HG03175 (cell line): ENCODE measurements at regions not wholly inside any gene's neighbourhood (a gene's known extent, or its start where the extent isn't known, plus 50 kb on each side); places are given as distances from the start of the nearest gene placed in this dataset.

Source experiments
- ATAC-seq: cut with Tn5 transposase; IDR thresholded peaks from one replicate; pipeline ENCODE4 v1.9.1; 2021; ENCODE audit warnings: mild to moderate bottlenecking, moderate library complexity; ENCODE audit not compliant: unreplicated experiment

- ATAC-seq, result no peak
Observed at GRCh38 chr1:36743286-36744005, 260.7 kb upstream of the CSF3R start.

GRCh38 chr1:36741066-36741465 is 258.4 kb upstream of the CSF3R start:
- no peak for ATAC-seq

- no peak for ATAC-seq
Observed at GRCh38 chr1:36740446-36740845, 257.7 kb upstream of the CSF3R start.

DNA sequence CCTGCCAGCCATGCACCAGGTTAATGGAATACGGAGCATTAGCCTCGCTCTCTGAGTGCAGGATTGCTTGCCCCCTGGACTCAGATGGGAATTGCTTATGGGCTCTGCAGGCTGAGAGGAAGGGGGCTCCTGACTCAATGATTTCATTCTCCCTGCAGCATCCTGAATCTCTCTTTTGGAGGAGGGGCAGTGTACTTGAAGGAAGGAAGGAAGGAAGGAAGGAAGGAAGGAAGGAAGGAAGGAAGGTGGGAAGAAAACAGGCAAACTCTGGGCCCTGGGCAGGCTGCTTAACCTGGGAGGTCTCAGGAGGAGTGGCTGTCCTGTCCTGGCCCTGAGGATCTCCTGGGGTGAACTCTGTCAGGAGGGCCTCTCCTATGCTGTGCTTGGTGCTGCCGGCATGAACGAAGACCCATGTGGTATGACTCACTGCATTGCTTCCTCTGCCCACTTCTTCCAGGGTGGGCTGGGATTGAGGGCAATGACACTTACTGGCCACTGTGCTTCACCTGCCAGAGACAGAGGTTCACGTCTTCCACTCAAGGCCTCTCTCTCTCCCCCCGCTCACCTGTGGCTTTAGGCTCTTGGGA is 257.1 kb upstream of the CSF3R start:
- no peak for ATAC-seq

GRCh38 chr1:36738245-36738644 is 255.5 kb upstream of the CSF3R start:
- no peak for ATAC-seq

DNA sequence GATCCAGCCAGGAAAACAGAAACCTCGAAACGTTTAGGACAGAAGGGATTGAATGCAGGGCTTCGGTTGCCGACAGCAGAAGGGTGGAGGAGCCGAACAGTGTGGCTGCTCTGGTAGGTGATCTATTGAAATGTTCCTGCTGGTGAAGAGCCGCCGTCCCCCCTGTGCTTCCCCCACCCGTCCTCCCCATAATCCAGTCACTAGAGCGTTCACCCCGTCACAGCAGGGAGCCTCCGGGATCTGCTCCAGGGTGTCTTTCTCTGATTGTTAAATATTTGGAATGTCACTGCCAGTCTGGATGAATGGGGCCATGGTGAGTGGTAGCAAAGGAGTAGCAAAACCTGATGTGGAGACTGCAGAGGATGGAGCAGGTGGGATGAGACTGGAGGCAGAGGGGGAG is 255.1 kb upstream of the CSF3R start:
- no peak for ATAC-seq

DNA sequence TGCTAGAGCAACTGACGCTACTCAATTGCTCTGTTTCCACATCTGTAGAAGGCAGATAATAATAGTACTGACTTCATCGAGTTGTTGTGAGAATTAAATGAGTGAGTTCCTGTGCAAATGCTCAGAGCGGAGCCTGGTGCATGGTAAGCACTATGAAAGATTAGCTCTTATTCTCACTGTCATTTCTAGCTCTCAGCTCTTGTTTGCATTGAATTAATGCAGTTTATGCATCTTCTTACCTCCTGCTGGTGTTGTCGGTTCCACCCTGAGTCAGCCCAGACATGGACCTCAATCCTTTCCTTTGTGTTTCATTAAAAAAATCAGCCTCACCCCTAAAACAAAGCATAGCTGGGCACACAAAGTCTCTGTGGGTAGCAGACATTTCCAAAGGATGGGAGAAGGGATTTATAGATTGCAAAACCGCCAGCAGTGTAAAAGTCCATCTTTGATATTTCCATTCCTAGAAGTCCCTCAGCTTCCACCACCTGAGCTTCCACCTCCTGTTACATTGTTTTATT is 254.4 kb upstream of the CSF3R start:
- no peak for ATAC-seq

GRCh38 chr1:36735939-36736730 is 253.4 kb upstream of the CSF3R start:
- no peak for ATAC-seq

DNA sequence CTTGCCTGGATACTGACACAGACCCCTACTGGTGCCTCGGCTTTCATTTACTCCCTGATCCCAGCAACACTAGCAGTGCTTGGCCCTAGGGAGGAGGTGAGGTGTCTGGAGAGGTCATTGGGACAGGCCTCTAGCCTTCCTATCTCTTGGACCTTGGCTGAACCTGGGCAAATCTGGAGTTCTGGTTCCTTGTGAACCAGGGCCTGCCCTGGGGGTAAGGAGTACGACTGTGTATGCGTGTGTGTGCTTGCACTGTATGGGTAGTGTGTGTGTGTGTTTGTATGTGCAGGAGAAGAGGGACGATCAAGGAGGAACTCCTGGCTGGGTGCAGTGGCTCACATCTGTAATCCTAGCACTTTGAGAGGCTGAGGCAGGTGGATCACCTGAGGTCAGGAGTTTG is 252.7 kb upstream of the CSF3R start:
- ATAC-seq, result no peak

DNA sequence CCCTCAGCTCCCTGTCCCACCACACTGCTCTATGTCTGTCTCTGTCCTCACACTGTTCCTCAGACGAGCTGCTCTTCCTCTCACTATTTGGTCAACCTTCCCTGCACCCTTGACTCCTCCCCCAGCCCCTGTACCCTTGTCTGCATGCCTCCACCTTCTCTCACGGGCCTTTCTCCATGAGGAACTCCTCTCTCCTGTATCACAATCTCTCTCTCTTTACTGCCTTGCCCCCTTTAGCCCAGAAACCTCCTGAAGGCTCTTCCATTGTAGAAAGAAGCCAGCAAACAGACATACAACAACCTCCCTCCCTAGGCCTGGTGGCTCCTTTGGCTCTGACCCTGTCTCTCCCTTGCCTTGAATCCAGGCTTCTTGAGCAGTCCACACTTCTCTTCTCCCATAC is 251.6 kb upstream of the CSF3R start:
- no peak for ATAC-seq

DNA sequence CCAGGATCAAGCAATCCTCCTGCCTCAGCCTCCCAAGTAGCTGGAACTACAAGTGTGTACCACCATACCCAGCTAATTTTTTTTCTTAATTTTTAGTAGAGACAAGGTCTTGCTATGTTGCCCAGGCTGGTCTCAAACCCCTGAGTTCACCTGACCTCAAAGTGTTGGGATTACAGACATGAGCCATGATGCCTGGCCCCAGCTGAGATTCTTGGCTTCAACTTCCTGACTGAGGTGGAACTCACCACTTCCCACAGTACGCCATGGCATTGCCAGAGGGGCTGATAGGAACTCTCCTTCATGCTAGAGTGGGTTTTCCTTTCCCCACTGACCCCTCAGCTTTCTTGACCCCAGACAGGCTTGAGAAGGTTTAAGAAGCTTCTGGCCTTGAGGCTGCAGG is 251.0 kb upstream of the CSF3R start:
- no peak for ATAC-seq

- ATAC-seq, result no peak
Observed at GRCh38 chr1:36732015-36732356, 249.3 kb upstream of the CSF3R start.

DNA sequence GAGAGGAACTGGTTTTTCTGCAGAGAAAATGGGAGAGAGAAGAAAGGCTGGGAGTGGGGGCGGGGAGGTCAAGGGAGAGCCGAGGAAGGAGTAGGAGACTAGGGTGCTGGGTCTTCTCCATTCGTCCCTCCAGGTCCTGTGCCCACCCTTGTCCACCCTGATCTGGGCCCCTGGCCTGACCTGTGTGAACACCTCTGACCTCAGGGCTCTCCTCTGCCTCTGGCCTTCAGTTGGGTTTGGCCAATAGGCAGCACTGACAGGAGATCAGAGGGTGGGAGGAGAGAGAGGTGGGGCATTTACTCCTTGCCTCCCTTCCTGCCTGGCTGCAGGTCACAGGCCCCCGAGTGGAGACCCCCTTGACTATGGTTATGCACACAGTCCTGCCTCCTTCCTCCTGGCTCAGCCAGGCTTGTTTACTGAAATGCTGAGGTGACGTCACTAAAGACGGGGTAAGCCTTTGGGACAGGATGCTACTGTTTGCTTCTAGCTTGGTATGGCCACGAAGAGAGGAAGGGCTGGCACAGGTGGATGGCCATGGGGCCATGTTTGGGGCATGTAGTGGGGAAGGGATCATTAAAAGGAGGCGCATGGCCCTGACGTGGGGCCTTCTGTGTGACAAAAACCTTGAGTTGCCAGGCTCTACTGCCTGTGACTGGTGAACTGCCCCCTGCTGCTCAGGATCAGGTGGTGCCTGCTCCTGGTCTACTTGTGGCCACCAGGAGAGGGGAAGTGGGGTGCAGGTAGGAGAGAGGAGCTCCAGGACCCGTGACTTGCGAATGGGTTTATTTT is 248.7 kb upstream of the CSF3R start:
- no peak for ATAC-seq

DNA sequence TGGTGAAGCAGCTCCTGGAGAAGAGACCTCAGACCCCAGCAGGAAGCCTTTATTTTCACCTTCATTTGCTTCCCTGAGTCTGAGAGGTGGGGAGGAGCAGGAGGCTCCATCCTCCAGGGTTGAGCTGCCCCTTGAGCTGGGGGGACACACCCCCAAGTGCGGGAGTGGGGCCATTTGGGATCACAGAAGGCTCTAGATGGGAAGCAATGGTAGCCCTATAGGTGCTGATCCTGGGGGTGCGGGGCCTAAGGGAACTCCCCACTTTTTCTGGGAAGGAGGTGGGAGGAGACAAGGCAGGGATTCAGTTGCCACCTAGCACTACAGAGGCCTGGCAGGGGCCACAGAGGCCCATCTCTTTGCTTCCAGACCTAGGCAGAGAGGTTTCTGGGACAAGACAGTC is 247.9 kb upstream of the CSF3R start:
- no peak for ATAC-seq

DNA sequence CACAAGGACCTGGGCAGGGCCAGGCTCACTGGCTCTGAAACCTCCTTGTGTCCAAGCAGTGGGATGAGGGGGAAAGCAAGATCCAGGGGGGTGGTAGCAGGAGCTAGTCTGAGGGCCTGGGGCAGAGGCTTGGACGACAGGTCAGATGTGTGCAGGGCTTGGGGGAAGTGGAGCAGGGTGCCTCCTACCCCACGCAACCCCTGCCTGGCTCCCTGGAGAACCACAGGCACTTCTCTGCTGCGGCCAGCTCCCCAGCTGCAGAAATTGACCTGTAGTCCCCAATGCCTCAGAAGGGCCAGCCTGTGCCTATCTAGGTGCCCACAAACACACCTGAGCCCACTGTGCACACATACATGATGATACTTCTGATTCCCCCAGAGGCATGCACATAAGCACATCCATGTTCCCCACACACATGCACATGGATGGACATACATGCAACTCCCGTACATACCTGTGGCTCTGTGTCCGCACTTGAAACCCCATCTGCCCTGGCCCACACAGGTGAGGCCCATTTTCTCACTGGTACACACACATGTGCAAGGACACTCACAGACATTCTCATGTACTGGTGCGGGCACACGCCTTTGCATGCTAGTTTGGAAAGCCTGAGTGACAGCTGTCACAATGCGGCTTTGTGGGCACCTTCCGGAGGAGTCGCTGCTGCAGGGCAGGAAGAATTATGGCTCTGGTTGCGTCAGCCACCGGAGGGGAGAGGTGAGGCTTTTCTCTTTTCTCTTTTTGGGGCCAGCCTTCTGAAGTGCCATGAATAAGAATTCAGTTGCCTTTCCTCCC is 247.2 kb upstream of the CSF3R start:
- no peak for ATAC-seq

- ATAC-seq, result no peak
Observed at GRCh38 chr1:36729289-36729688, 246.6 kb upstream of the CSF3R start.

- ATAC-seq, result no peak
Observed at GRCh38 chr1:36728846-36729245, 246.1 kb upstream of the CSF3R start.

DNA sequence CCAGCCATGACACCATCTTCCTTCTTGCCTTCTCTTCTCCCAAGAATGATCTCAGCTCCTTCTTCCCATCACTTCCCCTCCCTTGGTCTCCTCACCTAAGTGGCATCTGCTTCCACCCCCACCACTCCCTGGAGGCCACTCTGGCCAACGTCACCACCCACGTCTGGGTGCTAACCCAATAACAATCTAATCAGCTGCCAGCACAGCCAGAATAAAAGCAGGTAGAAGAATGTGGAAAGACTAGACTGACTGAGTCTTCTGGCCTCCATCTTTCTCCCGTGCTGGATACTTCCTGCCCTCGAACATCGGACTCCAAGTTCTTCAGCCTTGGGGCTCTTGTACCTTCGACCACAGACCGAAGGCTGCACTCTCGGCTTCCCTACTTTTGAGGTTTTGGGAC is 245.3 kb upstream of the CSF3R start:
- ATAC-seq, result no peak

DNA sequence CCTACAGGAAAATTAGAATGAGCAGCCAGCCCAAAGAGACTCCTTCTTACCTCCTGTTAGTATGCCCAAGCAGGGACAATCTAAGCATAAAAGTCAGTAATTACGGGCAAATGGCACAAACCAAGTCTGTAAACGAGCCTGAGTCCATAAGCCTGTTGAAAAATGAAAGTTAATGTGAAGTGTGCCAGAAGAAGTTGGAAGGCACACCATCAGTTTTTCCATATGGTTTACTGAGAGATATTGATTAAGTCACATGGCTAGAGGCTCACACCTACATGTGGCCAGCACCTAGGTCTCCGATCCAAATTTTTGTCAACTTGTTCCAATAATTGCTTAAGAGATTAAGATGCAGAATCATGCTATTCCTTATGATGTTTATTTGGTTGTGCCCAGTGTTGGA is 242.4 kb upstream of the CSF3R start:
- ATAC-seq, result no peak

- no peak for ATAC-seq
Observed at GRCh38 chr1:36723813-36724212, 241.1 kb upstream of the CSF3R start.
